K562 (cell line): ENCODE measurements at regions not wholly inside any gene's neighbourhood (a gene's known extent, or its start where the extent isn't known, plus 50 kb on each side); places are given as distances from the start of the nearest gene placed in this dataset.

Experiments used
- ATAC-seq: fragments of 200-7000 bp; cut with Tn5 transposase; 3 replicates; pipeline ENCODE4 v1.9.1; 2020; ENCODE audit warnings: moderate library complexity
- BruUV-seq: library from RNA; stranded (reverse); fragments of 400-500 nt; replicated peaks from 2 replicates; lab custom pipeline; 2021; lab: Mats Ljungman, UMichigan
- CTCF ChIA-PET: fragments of 300-600 bp; formaldehyde crosslinking; extraction: SDS; loops from one replicate; lab custom pipeline; 2021; ENCODE audit warnings: low intra/inter-chr PET ratio; lab: Yijun Ruan, JAX
- POLR2A ChIA-PET: fragments of 300-600, 350-650 bp; sonication (Branson Sonifier 250); formaldehyde crosslinking; extraction: SDS; loops from one replicate; lab custom pipeline; 2021; ENCODE audit warnings: antibody characterized with exemption, inconsistent platforms; lab: Yijun Ruan, JAX
- DNase-seq, 4 experiments: peaks; one replicate each; pipeline versions ENCODE4 v3.0.0 to v3.0.0-alpha.2; 2011 to 2018; ENCODE audit warnings: low spot score in 3 of 4, mixed read lengths in 3 of 4; ENCODE audit errors: extremely low read depth in 1 of 4
- FAIRE-seq: peaks from 2 replicates; lab custom pipeline; 2011; peaks lifted over from hg19 to GRCh38; lab: Jason Lieb, UNC
- H2AFZ ChIP-seq: 2 replicates; pipeline ENCODE4 v1.6.0; 2011; ENCODE audit warnings: low read depth, low read length, control low read depth, inconsistent platforms
- H3K27ac ChIP-seq: fragments of 200-600 bp; 3 replicates; pipeline ENCODE4 v1.8.0; 2011; ENCODE audit warnings: low read depth, mild to moderate bottlenecking, control low read depth, inconsistent platforms, low read length, moderate library complexity, mixed read lengths; ENCODE audit errors: extremely low read depth
- H3K27me3 ChIP-seq, 2 experiments: fragments of 300-600 bp in 1 of 2; 2 replicates in 1 of 2; 3 replicates in 1 of 2; pipeline versions ENCODE4 v1.6.0 to v1.8.0; 2011; ENCODE audit warnings: inconsistent platforms in 2 of 2, low read length in 2 of 2, mild to moderate bottlenecking in 1 of 2, mixed read lengths in 1 of 2, moderate library complexity in 1 of 2; ENCODE audit not compliant: control insufficient read depth in 2 of 2, insufficient read depth in 2 of 2
- H3K36me3 ChIP-seq: fragments of 300-600 bp; 3 replicates; pipeline ENCODE4 v1.8.0; 2011; ENCODE audit warnings: mild to moderate bottlenecking, low read length, inconsistent platforms; ENCODE audit not compliant: control insufficient read depth, insufficient read depth
- H3K4me1 ChIP-seq, 2 experiments: fragments of 200-600 bp in 1 of 2; replicated peaks in 1 of 2; 2 replicates in 1 of 2; 3 replicates in 1 of 2; pipeline versions ENCODE4 v1.5.1 to v1.8.0; 2011; ENCODE audit warnings: inconsistent platforms in 2 of 2, low read length in 2 of 2, mild to moderate bottlenecking in 1 of 2, mixed read lengths in 1 of 2, moderate library complexity in 1 of 2; ENCODE audit not compliant: control insufficient read depth in 2 of 2, insufficient read depth in 2 of 2
- H3K4me2 ChIP-seq: 2 replicates; pipeline ENCODE4 v1.6.1; 2011; ENCODE audit warnings: low read length, control low read depth, inconsistent platforms, mixed read lengths; ENCODE audit not compliant: insufficient read depth
- H3K4me3 ChIP-seq: fragments of 200-600 bp; sonication (generic), shearing (Covaris generic); 2 replicates; pipeline ENCODE4 v1.5.1; 2016; ENCODE audit warnings: control low read depth, inconsistent platforms
- H3K79me2 ChIP-seq: fragments of 200-600 bp; 3 replicates; pipeline ENCODE4 v1.8.0; 2011; ENCODE audit warnings: low read length, inconsistent platforms; ENCODE audit not compliant: control insufficient read depth, insufficient read depth
- H3K9ac ChIP-seq, 2 experiments: 2 replicates each; pipeline versions ENCODE4 v1.6.0 to v1.6.1; 2011; ENCODE audit warnings: low read depth in 2 of 2, low read length in 2 of 2, control low read depth in 1 of 2, inconsistent platforms in 1 of 2, mild to moderate bottlenecking in 1 of 2, mixed read lengths in 1 of 2; ENCODE audit not compliant: insufficient read depth in 1 of 2
- H3K9me1 ChIP-seq: one replicate; pipeline ENCODE4 v1.6.0; 2011; ENCODE audit warnings: inconsistent platforms, mild to moderate bottlenecking, low read length, moderate library complexity; ENCODE audit not compliant: control insufficient read depth, insufficient read depth
- H3K9me3 ChIP-seq: replicated peaks from 2 replicates; pipeline ENCODE4 v1.5.1; 2011; ENCODE audit warnings: low read depth, low read length, inconsistent platforms; ENCODE audit not compliant: control insufficient read depth, insufficient read depth
- H4K20me1 ChIP-seq: replicated peaks from 2 replicates; pipeline ENCODE4 v1.6.1; 2011; ENCODE audit warnings: low read length, inconsistent platforms, mixed read lengths; ENCODE audit not compliant: control insufficient read depth, insufficient read depth
- ARID2 ChIP-seq: fragments of 450-650 bp; IDR thresholded peaks from 2 replicates; pipeline ENCODE4 v1.6.1; 2017; ENCODE audit warnings: antibody characterized with exemption, mild to moderate bottlenecking
- CCAR2 ChIP-seq: fragments of 200-400 bp; formaldehyde crosslinking; IDR thresholded peaks from 2 replicates; pipeline ENCODE4 v1.6.1; 2017; ENCODE audit warnings: mild to moderate bottlenecking, low read depth, low read length
- HLTF ChIP-seq: fragments of 450-650 bp; IDR thresholded peaks from 2 replicates; pipeline ENCODE4 v1.6.1; 2016
- KAT8 ChIP-seq: fragments of 450-650 bp; IDR thresholded peaks from 2 replicates; pipeline ENCODE4 v1.6.1; 2016; ENCODE audit warnings: low read depth, mild to moderate bottlenecking
- MEF2D ChIP-seq: conservative IDR thresholded peaks from 2 replicates; pipeline ENCODE4 v1.6.1; 2016; ENCODE audit warnings: low read depth, missing genetic modification characterization, missing compliant biosample characterization
- POLR2A ChIP-seq: fragments of 450-650 bp; conservative IDR thresholded peaks from 2 replicates; pipeline ENCODE4 v1.6.1; 2016
- RFX7 ChIP-seq: fragments of 250-450 bp; sonication (Bioruptor Pico); IDR thresholded peaks from 2 replicates; pipeline ENCODE4 v1.5.1; 2021; ENCODE audit warnings: mild to moderate bottlenecking
- RUNX1 ChIP-seq: sonication (generic); IDR thresholded peaks from 2 replicates; pipeline ENCODE4 v1.6.1; 2016; ENCODE audit warnings: antibody characterized with exemption, low read depth
- SAP30 ChIP-seq: fragments of 200-600 bp; sonication (generic); IDR thresholded peaks from 2 replicates; pipeline ENCODE4 v1.6.1; 2012; ENCODE audit warnings: borderline replicate concordance, low read depth, mild to moderate bottlenecking, moderate library complexity, low read length, control low read depth, inconsistent platforms; ENCODE audit not compliant: insufficient read depth, poor library complexity, severe bottlenecking
- TFE3 ChIP-seq: fragments of 450-650 bp; formaldehyde crosslinking; IDR thresholded peaks from 2 replicates; pipeline ENCODE4 v1.4.0; 2020; ENCODE audit warnings: mild to moderate bottlenecking, mixed read lengths
- TOE1 ChIP-seq, 2 experiments: fragments of 450-650 bp in 1 of 2; sonication (generic) in 1 of 2; formaldehyde crosslinking in 1 of 2; IDR thresholded peaks; 2 replicates each; pipeline versions ENCODE4 v1.7.1 to v1.8.0; 2016 to 2022; ENCODE audit warnings: borderline replicate concordance in 2 of 2, mild to moderate bottlenecking in 2 of 2, antibody characterized with exemption in 1 of 2, inconsistent platforms in 1 of 2, low read depth in 1 of 2, missing genetic modification reagents in 1 of 2, moderate library complexity in 1 of 2
- TSC22D4 ChIP-seq: fragments of 450-650 bp; IDR thresholded peaks from 2 replicates; pipeline ENCODE4 v1.6.1; 2016; ENCODE audit warnings: missing genetic modification characterization, missing biosample characterization, control low read depth
- ZBTB33 ChIP-seq: sonication (generic); formaldehyde crosslinking; IDR thresholded peaks from 2 replicates; pipeline ENCODE4 v1.8.1; 2023; ENCODE audit warnings: mild to moderate bottlenecking, missing genetic modification reagents
- ZNF395 ChIP-seq: fragments of 200-800 bp; sonication (Bioruptor generic); IDR thresholded peaks from 2 replicates; pipeline ENCODE4 v1.6.1; 2017; ENCODE audit warnings: missing genetic modification characterization, missing compliant biosample characterization
- ZNF77 ChIP-seq: fragments of 250-450 bp; sonication (Bioruptor Pico); IDR thresholded peaks from 2 replicates; pipeline ENCODE4 v1.5.0; 2020
- WGBS: fragments of 100-300 bp; shearing (Covaris generic); methylation state at CpG from one replicate; pipeline ENCODE4 v1.1.6; 2016; ENCODE audit warnings: low coverage, mixed read lengths; ENCODE audit not compliant: insufficient coverage; ENCODE audit errors: missing lambda C conversion rate; 5-methylcytosine and 5-hydroxymethylcytosine counted together
- in situ Hi-C: fragments of 300-500 bp; cut with MboI; formaldehyde crosslinking; loops from 4 replicates; pipeline ENCODE4 v1.15.0; 2018; ENCODE audit warnings: inconsistent platforms, mixed read lengths
- intact Hi-C: fragments of 100-400 bp; cut with micrococcal nuclease; formaldehyde crosslinking; loops from 2 replicates; pipeline ENCODE4 v1.14.2; 2022
- TF ChIP-seq, protein P1 (sequence below): IDR thresholded peaks from 2 replicates; pipeline ENCODE4 v1.6.1; 2014; ENCODE audit warnings: antibody characterized with exemption

GRCh38 chr1:67611846-67612245 lies 73.2 kb upstream of the GADD45A start (continued):
- TF ChIP-seq TFE3 (CRISPR knock-in tag): no peak
- no peak for TF ChIP-seq ARID2
- TF ChIP-seq CCAR2: no peak
- TF ChIP-seq KAT8: no peak
- TF ChIP-seq HLTF: no peak
- no peak for TF ChIP-seq TSC22D4 (tag)
- TF ChIP-seq RUNX1: no peak
- no peak for TF ChIP-seq POLR2A

DNA sequence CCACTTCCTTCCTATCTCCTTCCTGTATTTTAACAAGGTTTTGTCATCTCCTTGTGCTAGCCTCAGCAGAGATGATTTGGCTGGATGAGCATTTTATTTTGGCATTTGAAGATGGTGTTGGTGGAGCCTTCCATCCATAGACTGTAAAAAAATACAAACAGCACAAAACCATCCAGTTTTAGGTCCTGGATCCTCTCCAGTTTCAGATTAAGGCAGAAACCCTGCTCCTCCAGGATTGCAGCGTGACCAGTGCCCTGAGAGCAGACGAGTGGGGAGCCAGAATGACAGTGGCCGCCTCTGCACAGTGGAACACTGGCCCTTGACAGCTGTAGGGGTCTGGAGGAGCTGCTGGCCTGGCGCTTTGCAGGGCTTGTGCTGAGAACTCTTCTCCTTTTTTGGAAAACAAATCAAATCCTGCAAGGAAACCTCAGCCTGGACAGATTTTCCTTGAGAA lies 72.2 kb upstream of the GADD45A start:
- POLR2A ChIA-PET: interaction anchor here (1.3 kb wide), 1 partner anchor 73 kb away, joined by 6 read pairs; the partner anchor contains the start of gene GADD45A
- TF ChIP-seq ZBTB33 (CRISPR knock-in tag) (no peak), RFX7 (CRISPR knock-in tag) (no peak), MEF2D (tag) (no peak), ZNF395 (CRISPR knock-in tag) (no peak), TOE1 (IDR thresholded peaks at IDR 0.05; ENCODE audit: borderline replicate concordance) (no peak), TOE1 (CRISPR knock-in tag; IDR thresholded peaks at IDR 0.05; ENCODE audit: borderline replicate concordance, low read depth) (no peak), ZNF77 (no peak), SAP30 (no peak)
- TF ChIP-seq, protein P1, sequence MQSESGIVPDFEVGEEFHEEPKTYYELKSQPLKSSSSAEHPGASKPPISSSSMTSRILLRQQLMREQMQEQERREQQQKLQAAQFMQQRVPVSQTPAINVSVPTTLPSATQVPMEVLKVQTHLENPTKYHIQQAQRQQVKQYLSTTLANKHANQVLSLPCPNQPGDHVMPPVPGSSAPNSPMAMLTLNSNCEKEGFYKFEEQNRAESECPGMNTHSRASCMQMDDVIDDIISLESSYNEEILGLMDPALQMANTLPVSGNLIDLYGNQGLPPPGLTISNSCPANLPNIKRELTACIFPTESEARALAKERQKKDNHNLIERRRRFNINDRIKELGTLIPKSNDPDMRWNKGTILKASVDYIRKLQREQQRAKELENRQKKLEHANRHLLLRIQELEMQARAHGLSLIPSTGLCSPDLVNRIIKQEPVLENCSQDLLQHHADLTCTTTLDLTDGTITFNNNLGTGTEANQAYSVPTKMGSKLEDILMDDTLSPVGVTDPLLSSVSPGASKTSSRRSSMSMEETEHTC: no peak

More for the DNA sequence above, 72.2 kb upstream of the GADD45A start:
- intact Hi-C loops: no loop called here
- Histone ChIP-seq H3K36me3 (no peaks in the 10 kb centered on the region), H3K79me2 (no peaks in the 10 kb centered on the region), H3K9me3 (no peaks in the 10 kb centered on the region), H3K27ac (no peak overlapping the region), H3K9me1 (no peaks in the 10 kb centered on the region), H3K27me3 (no peaks in the 10 kb centered on the region; a peak in 1 of 5 replicates), H3K4me1 (no peaks in the 10 kb centered on the region), H4K20me1 (no peaks in the 10 kb centered on the region), H3K4me3 (no peak overlapping the region), H3K9ac (0 out of 4 replicates have a peak overlapping the region, but pooled peaks of 1 of the 2 experiments have one; percentile 43), H2AFZ (peak overlapping the region; percentile 52; the same call in 1 of the 2 replicates), H3K4me2 (no peak overlapping the region)
- CTCF ChIA-PET: no interaction called here
- FAIRE-seq (no peak), DNase-seq (no peak), ATAC-seq (peak; percentile 46; the same call in 1 of the 3 replicates)
- BruUV-seq: no TSS peak
- in situ Hi-C loops: no loop called here
- WGBS: 29% methylated on average over 4 of the region's 4 CpGs
